Vagina (tissue), 2 donors: ENCODE measurements at regions not wholly inside any gene's neighbourhood (a gene's known extent, or its start where the extent isn't known, plus 50 kb on each side); places are given as distances from the start of the nearest gene placed in this dataset.

Source experiments
- DNase-seq, 2 donors: peaks; one replicate each; pipeline ENCODE4 v3.0.0-alpha.2; 2017; ENCODE audit errors: extremely low spot score in 2 of 2
- H3K27ac ChIP-seq: fragments of 200-600 bp; sonication (generic); one replicate; pipeline ENCODE4 v1.5.1; 2019
- H3K27me3 ChIP-seq: fragments of 200-600 bp; sonication (generic); one replicate; pipeline ENCODE4 v1.5.1; 2019
- H3K36me3 ChIP-seq, 2 donors: fragments of 200-600 bp; sonication (generic); one replicate each; pipeline ENCODE4 v1.5.1; 2017 to 2019
- H3K4me1 ChIP-seq: fragments of 200-600 bp; sonication (generic); one replicate; pipeline ENCODE4 v1.5.1; 2019
- H3K4me3 ChIP-seq, 2 donors: fragments of 200-600 bp; sonication (generic); 1 replicate in 1 of 2; 2 replicates in 1 of 2; pipeline ENCODE4 v1.5.1; 2016 to 2019
- H3K9me3 ChIP-seq: fragments of 200-600 bp; sonication (generic); one replicate; pipeline ENCODE4 v1.5.1; 2019
- POLR2A ChIP-seq, 2 donors: fragments of 450-650 bp; IDR thresholded peaks; one replicate each; pipeline ENCODE4 v1.6.1; 2017; ENCODE audit warnings: antibody characterized with exemption in 2 of 2, mild to moderate bottlenecking in 2 of 2, moderate library complexity in 2 of 2
- POLR2AphosphoS5 ChIP-seq, 2 donors: sonication (generic); formaldehyde crosslinking; IDR thresholded peaks; one replicate each; pipeline ENCODE4 v1.9.0; 2017; ENCODE audit warnings: antibody characterized with exemption in 2 of 2, mild to moderate bottlenecking in 2 of 2, low read depth in 1 of 2; ENCODE audit not compliant: insufficient read depth in 1 of 2
- intact Hi-C: fragments of 100-400 bp; cut with DNase I; formaldehyde crosslinking; loops from one replicate; pipeline ENCODE4 v1.15.1; 2023
- TF ChIP-seq, protein P1 (sequence below), 3 experiments: fragments of 450-650 bp in 2 of 3; fragments of 200-600 bp in 1 of 3; sonication (generic) in 1 of 3; IDR thresholded peaks; one replicate each; pipeline ENCODE4 v1.5.1; 2017 to 2019; ENCODE audit warnings: antibody characterized with exemption in 3 of 3, mild to moderate bottlenecking in 2 of 3, moderate library complexity in 2 of 3

DNA sequence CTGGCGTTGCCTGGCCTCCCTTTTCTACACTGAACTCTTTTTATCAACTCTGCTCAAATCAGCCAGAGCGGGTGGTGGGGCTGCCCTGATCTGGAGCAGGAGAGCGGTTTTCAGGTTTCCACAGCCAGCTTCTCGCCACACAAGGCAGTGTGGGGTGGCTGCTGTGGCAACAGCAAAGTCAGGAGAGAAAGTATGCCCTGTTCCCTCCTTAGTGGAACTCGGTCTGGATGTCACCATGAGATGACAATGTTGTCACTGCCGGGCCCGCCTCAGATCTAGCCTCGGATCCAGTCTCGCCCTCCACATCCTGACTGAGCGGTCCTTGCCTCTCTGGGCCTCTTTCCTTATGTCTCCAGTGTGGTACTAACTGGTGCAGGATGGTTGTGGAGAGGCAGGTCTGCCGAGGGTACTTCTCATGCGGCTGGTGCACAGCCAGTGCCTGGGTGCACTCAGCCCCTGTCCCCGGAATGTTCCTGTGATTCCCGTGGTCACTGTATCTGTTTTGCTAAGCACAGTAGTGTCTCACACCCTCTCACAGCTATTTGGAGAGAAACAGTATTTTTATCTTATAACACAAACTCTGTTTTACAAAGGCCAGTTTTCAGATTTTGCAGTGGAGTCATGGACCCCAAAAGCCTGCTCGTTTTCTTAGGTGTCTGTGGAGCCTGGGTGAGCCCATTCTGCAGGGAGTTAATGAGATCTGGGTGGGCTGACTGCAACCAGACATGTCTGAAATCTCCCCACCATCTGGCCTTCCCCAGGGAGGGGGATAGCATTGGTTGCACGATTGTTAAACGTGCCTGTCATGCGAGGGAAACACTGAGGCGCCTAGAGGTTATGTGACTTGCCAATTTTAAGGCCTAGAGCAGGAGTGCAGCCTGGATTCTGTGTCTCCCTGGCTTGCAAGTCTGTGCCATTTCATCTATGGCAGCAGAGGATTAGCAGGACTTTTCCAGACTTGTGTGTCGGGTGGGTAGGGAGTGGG lies 261.1 kb upstream of the AGAP1 start:
- no peak for DNase-seq
- no peaks in the 10 kb centered on the region for H3K4me1 ChIP-seq
- no peaks in the 10 kb centered on the region for H3K9me3 ChIP-seq
- no peak overlapping the region for H3K4me3 ChIP-seq
- TF ChIP-seq POLR2AphosphoS5 (IDR thresholded peaks at IDR 0.05; ENCODE audit: insufficient read depth in 1 of 2, low read depth in 1 of 2) (no peak), POLR2A (IDR thresholded peaks at IDR 0.05) (no peak)
- TF ChIP-seq, protein P1, sequence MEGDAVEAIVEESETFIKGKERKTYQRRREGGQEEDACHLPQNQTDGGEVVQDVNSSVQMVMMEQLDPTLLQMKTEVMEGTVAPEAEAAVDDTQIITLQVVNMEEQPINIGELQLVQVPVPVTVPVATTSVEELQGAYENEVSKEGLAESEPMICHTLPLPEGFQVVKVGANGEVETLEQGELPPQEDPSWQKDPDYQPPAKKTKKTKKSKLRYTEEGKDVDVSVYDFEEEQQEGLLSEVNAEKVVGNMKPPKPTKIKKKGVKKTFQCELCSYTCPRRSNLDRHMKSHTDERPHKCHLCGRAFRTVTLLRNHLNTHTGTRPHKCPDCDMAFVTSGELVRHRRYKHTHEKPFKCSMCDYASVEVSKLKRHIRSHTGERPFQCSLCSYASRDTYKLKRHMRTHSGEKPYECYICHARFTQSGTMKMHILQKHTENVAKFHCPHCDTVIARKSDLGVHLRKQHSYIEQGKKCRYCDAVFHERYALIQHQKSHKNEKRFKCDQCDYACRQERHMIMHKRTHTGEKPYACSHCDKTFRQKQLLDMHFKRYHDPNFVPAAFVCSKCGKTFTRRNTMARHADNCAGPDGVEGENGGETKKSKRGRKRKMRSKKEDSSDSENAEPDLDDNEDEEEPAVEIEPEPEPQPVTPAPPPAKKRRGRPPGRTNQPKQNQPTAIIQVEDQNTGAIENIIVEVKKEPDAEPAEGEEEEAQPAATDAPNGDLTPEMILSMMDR (IDR thresholded peaks at IDR 0.05), result no peak
- no peaks in the 10 kb centered on the region for H3K27me3 ChIP-seq
- H3K27ac ChIP-seq, result no peak overlapping the region
- no peaks in the 10 kb centered on the region for H3K36me3 ChIP-seq
- intact Hi-C loops, result no loop called here

DNA sequence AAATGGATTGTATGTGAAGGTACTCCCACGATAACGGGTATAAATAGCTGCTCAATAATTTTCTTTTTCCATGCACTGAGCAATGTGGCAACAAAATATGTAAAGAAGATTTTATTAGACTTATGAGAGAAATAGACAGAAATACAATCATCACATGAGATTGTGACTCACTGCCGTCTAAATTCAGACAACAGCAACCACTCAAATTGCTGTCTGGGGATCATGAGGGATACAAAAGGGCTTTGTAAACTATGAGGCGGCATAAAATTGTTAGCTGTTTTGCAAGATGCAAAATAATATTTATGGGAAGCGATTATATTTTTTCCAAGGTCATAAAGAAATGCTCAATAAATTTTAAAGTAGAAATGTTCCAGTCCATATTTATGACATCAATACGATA lies 259.1 kb upstream of the AGAP1 start:
- H3K27ac ChIP-seq, result no peak overlapping the region

DNA sequence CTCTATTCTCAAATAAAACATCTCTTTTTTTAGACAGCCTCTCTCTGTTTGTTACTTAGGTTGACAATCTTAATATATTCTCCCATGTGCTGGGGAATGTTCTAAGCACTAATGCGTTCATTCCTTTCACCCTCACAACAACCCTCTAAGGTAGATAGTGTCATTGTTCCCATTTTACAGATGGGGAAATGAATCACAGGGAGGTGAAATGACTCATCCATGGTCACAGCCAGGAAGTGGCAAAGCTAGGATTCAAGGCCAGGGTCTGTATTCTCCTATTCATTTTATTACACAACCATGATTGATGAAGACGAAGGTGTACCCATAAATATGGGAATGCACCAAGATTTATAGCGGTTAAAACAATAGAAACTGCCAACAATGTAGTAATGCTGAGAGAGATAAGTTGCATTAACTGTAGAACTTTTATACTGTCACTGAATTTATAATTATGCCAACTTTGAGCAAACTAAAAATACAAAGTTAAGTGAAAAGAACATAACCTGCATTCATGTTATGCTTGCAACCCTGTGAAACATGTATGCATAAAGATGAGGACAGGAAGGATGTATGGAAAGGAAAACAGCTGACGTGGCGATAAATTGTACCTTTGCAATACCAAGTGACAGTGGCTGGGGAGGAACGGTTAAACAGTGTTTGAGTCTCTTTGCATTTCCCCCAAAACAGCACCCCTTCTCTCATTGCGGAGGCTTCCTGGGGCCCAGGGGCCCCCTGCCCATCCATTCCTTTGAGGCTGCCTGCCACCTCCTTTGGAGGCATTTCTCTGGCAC lies 257.7 kb upstream of the AGAP1 start:
- no peak for DNase-seq
- Histone ChIP-seq H3K9me3 (no peaks in the 10 kb centered on the region), H3K4me1 (peaks cover 8% of the 10 kb centered on the region), H3K27me3 (no peaks in the 10 kb centered on the region), H3K4me3 (no peak overlapping the region), H3K27ac (no peak overlapping the region), H3K36me3 (no peaks in the 10 kb centered on the region)
- TF ChIP-seq, protein P1 (IDR thresholded peaks at IDR 0.05), result no peak
- TF ChIP-seq POLR2AphosphoS5 (IDR thresholded peaks at IDR 0.05; ENCODE audit: insufficient read depth in 1 of 2, low read depth in 1 of 2), result no peak
- TF ChIP-seq POLR2A (IDR thresholded peaks at IDR 0.05), result no peak
- intact Hi-C loops, result no loop called here

More for the DNA sequence above, 259.1 kb upstream of the AGAP1 start:
- Histone ChIP-seq H3K4me3 (no peak overlapping the region), H3K4me1 (peaks cover 8% of the 10 kb centered on the region), H3K9me3 (no peaks in the 10 kb centered on the region), H3K27me3 (no peaks in the 10 kb centered on the region), H3K36me3 (no peaks in the 10 kb centered on the region)
- no peak for DNase-seq
- intact Hi-C loops, result no loop called here
- TF ChIP-seq, protein P1 (IDR thresholded peaks at IDR 0.05), result no peak
- TF ChIP-seq POLR2A (IDR thresholded peaks at IDR 0.05), result no peak
- TF ChIP-seq POLR2AphosphoS5 (IDR thresholded peaks at IDR 0.05; ENCODE audit: insufficient read depth in 1 of 2, low read depth in 1 of 2), result no peak

DNA sequence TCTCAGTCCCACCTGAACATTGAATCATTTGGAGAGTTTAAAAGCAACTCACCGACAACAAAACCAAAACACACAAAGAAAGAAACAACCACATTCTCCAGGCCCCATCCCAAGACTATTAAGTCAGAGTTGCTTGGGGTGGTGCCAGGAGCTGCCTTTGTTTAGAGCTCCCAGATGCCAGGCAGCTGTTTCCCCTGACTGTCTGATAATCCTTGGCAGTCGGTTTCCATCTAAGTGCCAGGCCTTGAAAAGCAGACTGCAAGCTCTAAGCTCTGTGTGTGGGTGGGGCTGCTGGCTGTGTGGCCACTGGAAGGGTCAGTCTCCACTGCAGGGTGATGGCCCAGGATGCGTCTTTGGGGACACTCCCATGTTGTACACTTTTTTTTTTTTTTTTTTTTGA lies 255.3 kb upstream of the AGAP1 start:
- intact Hi-C loops, result no loop called here
- TF ChIP-seq POLR2AphosphoS5 (IDR thresholded peaks at IDR 0.05; ENCODE audit: insufficient read depth in 1 of 2, low read depth in 1 of 2) (no peak), POLR2A (IDR thresholded peaks at IDR 0.05) (no peak)
- TF ChIP-seq, protein P1 (IDR thresholded peaks at IDR 0.05), result no peak
- Histone ChIP-seq H3K4me3 (no peak overlapping the region), H3K27ac (no peak overlapping the region), H3K36me3 (no peaks in the 10 kb centered on the region), H3K9me3 (no peaks in the 10 kb centered on the region), H3K27me3 (no peaks in the 10 kb centered on the region), H3K4me1 (peaks cover 8% of the 10 kb centered on the region)
- no peak for DNase-seq
